ENCODE measurements at regions not wholly inside any gene's neighbourhood (a gene's known extent, or its start where the extent isn't known, plus 50 kb on each side); places are given as distances from the start of the nearest gene placed in this dataset.

DNA sequence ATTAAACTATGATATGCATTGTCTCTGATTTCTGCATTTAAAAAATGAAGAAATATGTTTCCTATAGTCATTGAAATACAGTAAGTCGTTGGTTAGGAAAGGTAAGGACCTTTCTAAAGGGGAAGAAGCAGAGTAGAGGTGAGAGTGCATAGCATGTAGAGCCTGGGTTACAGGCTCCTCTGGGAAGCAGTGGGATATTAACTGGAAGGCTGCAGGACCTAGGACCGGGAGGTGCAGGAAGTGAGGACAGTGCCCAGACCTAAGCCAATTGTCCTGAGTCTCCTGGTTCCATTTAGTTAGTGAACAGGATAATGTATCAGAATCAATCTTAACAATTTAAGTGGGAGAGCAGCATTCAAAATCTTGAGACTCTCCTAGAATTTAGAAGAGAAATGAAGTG, 237.1 kb upstream of the NUDT6 start:
- TF ChIP-seq, protein P1, sequence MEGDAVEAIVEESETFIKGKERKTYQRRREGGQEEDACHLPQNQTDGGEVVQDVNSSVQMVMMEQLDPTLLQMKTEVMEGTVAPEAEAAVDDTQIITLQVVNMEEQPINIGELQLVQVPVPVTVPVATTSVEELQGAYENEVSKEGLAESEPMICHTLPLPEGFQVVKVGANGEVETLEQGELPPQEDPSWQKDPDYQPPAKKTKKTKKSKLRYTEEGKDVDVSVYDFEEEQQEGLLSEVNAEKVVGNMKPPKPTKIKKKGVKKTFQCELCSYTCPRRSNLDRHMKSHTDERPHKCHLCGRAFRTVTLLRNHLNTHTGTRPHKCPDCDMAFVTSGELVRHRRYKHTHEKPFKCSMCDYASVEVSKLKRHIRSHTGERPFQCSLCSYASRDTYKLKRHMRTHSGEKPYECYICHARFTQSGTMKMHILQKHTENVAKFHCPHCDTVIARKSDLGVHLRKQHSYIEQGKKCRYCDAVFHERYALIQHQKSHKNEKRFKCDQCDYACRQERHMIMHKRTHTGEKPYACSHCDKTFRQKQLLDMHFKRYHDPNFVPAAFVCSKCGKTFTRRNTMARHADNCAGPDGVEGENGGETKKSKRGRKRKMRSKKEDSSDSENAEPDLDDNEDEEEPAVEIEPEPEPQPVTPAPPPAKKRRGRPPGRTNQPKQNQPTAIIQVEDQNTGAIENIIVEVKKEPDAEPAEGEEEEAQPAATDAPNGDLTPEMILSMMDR (IDR thresholded peaks at IDR 0.05; ENCODE audit: low read depth, low read length, poor library complexity, severe bottlenecking), result no peak
- no peak for TF ChIP-seq EZH2phosphoT487 (IDR thresholded peaks at IDR 0.05; ENCODE audit: borderline replicate concordance, low read length)
